HCT116 (cell line): ENCODE measurements at regions not wholly inside any gene's neighbourhood (a gene's known extent, or its start where the extent isn't known, plus 50 kb on each side); places are given as distances from the start of the nearest gene placed in this dataset.

Source experiments
- ATAC-seq: fragments of 200-7000 bp; cut with Tn5 transposase; 2 replicates; pipeline ENCODE4 v1.9.1; 2020; ENCODE audit warnings: mild to moderate bottlenecking, moderate library complexity
- BruUV-seq: library from RNA; stranded (reverse); fragments of 400-500 nt; replicated peaks from 2 replicates; lab custom pipeline; 2021; lab: Mats Ljungman, UMichigan
- CTCF ChIA-PET: fragments of 300-600 bp; sonication (Branson Sonifier 250); formaldehyde crosslinking; loops from one replicate; lab custom pipeline; 2021; ENCODE audit warnings: antibody characterized with exemption; lab: Charles Lee
- POLR2A ChIA-PET: fragments of 300-600, 350-600 bp; sonication (Branson Sonifier 250); formaldehyde crosslinking; loops from one replicate; lab custom pipeline; 2021; ENCODE audit warnings: antibody characterized with exemption; lab: Charles Lee
- RAD21 ChIA-PET, 2 experiments: fragments of 300-600 bp; sonication (Branson Sonifier 250); formaldehyde crosslinking; loops; one replicate each; lab custom pipeline; 2023; ENCODE audit warnings: low total read pairs in 2 of 2; ENCODE audit not compliant: uncharacterized antibody in 2 of 2, unreplicated experiment in 2 of 2, low non-redundant PET in 1 of 2; lab: Charles Lee
- DNase-seq: peaks from one replicate; pipeline ENCODE4 v3.0.0-alpha.2; 2010; ENCODE audit warnings: low read depth, low spot score
- H2AFZ ChIP-seq: fragments of 200-600 bp; shearing (Covaris generic), sonication (generic); 2 replicates; pipeline ENCODE4 v1.6.1; 2017; ENCODE audit warnings: low read depth, mixed run types, mixed read lengths, antibody characterized with exemption, low read length; ENCODE audit not compliant: poor library complexity, severe bottlenecking
- H3K27ac ChIP-seq: 2 replicates; pipeline ENCODE4 v1.5.1; 2012; ENCODE audit warnings: low read depth, low read length
- H3K27me3 ChIP-seq: fragments of 200-600 bp; sonication (generic); 2 replicates; pipeline ENCODE4 v1.6.1; 2016; ENCODE audit warnings: mixed run types, low read length, mixed read lengths; ENCODE audit not compliant: insufficient read depth
- H3K36me3 ChIP-seq, 2 experiments: fragments of 200-500 bp in 1 of 2; fragments of 200-600 bp in 1 of 2; sonication (Bioruptor generic) in 1 of 2; sonication (generic) in 1 of 2; 2 replicates each; pipeline versions ENCODE4 v1.5.1 to v1.6.1; 2014 to 2016; ENCODE audit warnings: low read length in 2 of 2, inconsistent platforms in 1 of 2, mixed read lengths in 1 of 2, mixed run types in 1 of 2; ENCODE audit not compliant: insufficient read depth in 2 of 2, control insufficient read depth in 1 of 2
- H3K4me1 ChIP-seq, 2 experiments: fragments of 200-600 bp in 1 of 2; sonication (generic) in 1 of 2; 2 replicates each; pipeline versions ENCODE4 v1.5.1 to v1.6.1; 2012 to 2017; ENCODE audit warnings: low read length in 2 of 2, inconsistent platforms in 1 of 2, mild to moderate bottlenecking in 1 of 2, mixed read lengths in 1 of 2, mixed run types in 1 of 2, moderate library complexity in 1 of 2; ENCODE audit not compliant: insufficient read depth in 2 of 2, control insufficient read depth in 1 of 2
- H3K4me2 ChIP-seq: fragments of 200-600 bp; sonication (generic); 2 replicates; pipeline ENCODE4 v1.6.1; 2017; ENCODE audit warnings: mixed run types, low read length, mixed read lengths
- H3K4me3 ChIP-seq, 2 experiments: fragments of 200-600 bp in 1 of 2; sonication (generic) in 1 of 2; replicated peaks in 1 of 2; 2 replicates each; pipeline ENCODE4 v1.5.1; 2011 to 2016; ENCODE audit warnings: low read length in 2 of 2, control low read depth in 1 of 2, low read depth in 1 of 2, mild to moderate bottlenecking in 1 of 2, mixed read lengths in 1 of 2, mixed run types in 1 of 2
- H3K79me2 ChIP-seq: fragments of 200-600 bp; sonication (generic); 2 replicates; pipeline ENCODE4 v1.6.1; 2017; ENCODE audit warnings: mild to moderate bottlenecking, mixed run types, low read length, moderate library complexity, mixed read lengths; ENCODE audit not compliant: insufficient read depth
- H3K9ac ChIP-seq: fragments of 200-600 bp; sonication (generic); 2 replicates; pipeline ENCODE4 v1.6.1; 2016; ENCODE audit warnings: low read length, mixed read lengths
- H3K9me2 ChIP-seq: fragments of 200-600 bp; sonication (generic), shearing (Covaris generic); 2 replicates; pipeline ENCODE4 v1.6.1; 2017; ENCODE audit warnings: mixed run types, mild to moderate bottlenecking, moderate library complexity; ENCODE audit not compliant: insufficient read depth
- H3K9me3 ChIP-seq, 2 experiments: fragments of 200-500 bp in 1 of 2; fragments of 200-600 bp in 1 of 2; sonication (Bioruptor generic) in 1 of 2; sonication (generic) in 1 of 2; 2 replicates each; pipeline ENCODE4 v1.6.1; 2014 to 2017; ENCODE audit warnings: low read length in 2 of 2, mixed read lengths in 2 of 2, inconsistent platforms in 1 of 2, low read depth in 1 of 2, mild to moderate bottlenecking in 1 of 2, mixed run types in 1 of 2, moderate library complexity in 1 of 2; ENCODE audit not compliant: control insufficient read depth in 1 of 2, insufficient read depth in 1 of 2
- H4K20me1 ChIP-seq: fragments of 200-600 bp; sonication (generic), shearing (Covaris generic); 2 replicates; pipeline ENCODE4 v1.6.1; 2017; ENCODE audit warnings: mixed run types, mild to moderate bottlenecking, moderate library complexity; ENCODE audit not compliant: insufficient read depth
- CBX3 ChIP-seq: IDR thresholded peaks from 2 replicates; pipeline ENCODE4 v1.6.1; 2012; ENCODE audit warnings: low read depth
- EGR1 ChIP-seq: IDR thresholded peaks from 2 replicates; pipeline ENCODE4 v1.6.1; 2012; ENCODE audit warnings: low read depth
- ELF1 ChIP-seq: IDR thresholded peaks from 2 replicates; pipeline ENCODE4 v1.6.1; 2012; ENCODE audit warnings: low read depth, borderline replicate concordance
- EZH2 ChIP-seq: fragments of 200-600 bp; sonication (generic); IDR thresholded peaks from 2 replicates; pipeline ENCODE4 v1.6.1; 2017; ENCODE audit warnings: antibody characterized with exemption, mixed run types
- EZH2phosphoT487 ChIP-seq: fragments of 200-600 bp; IDR thresholded peaks from 2 replicates; pipeline ENCODE4 v1.6.1; 2018; ENCODE audit warnings: antibody characterized with exemption, borderline replicate concordance
- JUND ChIP-seq: IDR thresholded peaks from 2 replicates; pipeline ENCODE4 v1.6.1; 2012
- POLR2A ChIP-seq: IDR thresholded peaks from 2 replicates; pipeline ENCODE4 v1.7.0; 2011; ENCODE audit warnings: borderline replicate concordance; ENCODE audit not compliant: insufficient read depth, insufficient read length; ENCODE audit errors: extremely low read depth
- POLR2AphosphoS5 ChIP-seq: IDR thresholded peaks from 2 replicates; pipeline ENCODE4 v1.6.1; 2011; ENCODE audit warnings: mild to moderate bottlenecking, low read depth, low read length, moderate library complexity
- RAD21 ChIP-seq: IDR thresholded peaks from 2 replicates; pipeline ENCODE4 v1.6.1; 2012; ENCODE audit warnings: low read depth, mild to moderate bottlenecking
- SIN3A ChIP-seq: IDR thresholded peaks from 2 replicates; pipeline ENCODE4 v1.6.1; 2012; ENCODE audit warnings: low read depth
- SRF ChIP-seq: IDR thresholded peaks from 2 replicates; pipeline ENCODE4 v1.6.1; 2012; ENCODE audit warnings: low read depth
- YY1 ChIP-seq: IDR thresholded peaks from 2 replicates; pipeline ENCODE4 v1.6.1; 2011; ENCODE audit warnings: low read length, low read depth, moderate library complexity, mild to moderate bottlenecking; ENCODE audit not compliant: insufficient replicate concordance; ENCODE audit errors: extremely low read depth
- ZFX ChIP-seq: fragments of 450-650 bp; IDR thresholded peaks from 2 replicates; pipeline ENCODE4 v1.6.1; 2017
- ZNF274 ChIP-seq: fragments of 200-500 bp; sonication (Bioruptor generic); IDR thresholded peaks from 2 replicates; pipeline ENCODE4 v1.6.1; 2014; ENCODE audit warnings: mild to moderate bottlenecking, low read depth, low read length, inconsistent platforms
- intact Hi-C: fragments of 100-400 bp; cut with micrococcal nuclease; formaldehyde crosslinking; loops from 2 replicates; pipeline ENCODE4 v1.10.0; 2022
- TF ChIP-seq, protein P1 (sequence below): IDR thresholded peaks from 2 replicates; pipeline ENCODE4 v1.6.1; 2012
- TF ChIP-seq, protein P2 (sequence below): IDR thresholded peaks from 2 replicates; pipeline ENCODE4 v1.6.1; 2012
- TF ChIP-seq, protein P3 (sequence below), 3 experiments: fragments of 200-600 bp in 1 of 3; sonication (generic) in 1 of 3; IDR thresholded peaks in 2 of 3; conservative IDR thresholded peaks in 1 of 3; 2 replicates each; pipeline ENCODE4 v1.5.1; 2012 to 2017; ENCODE audit warnings: low read depth in 2 of 3, low read length in 2 of 3, antibody characterized with exemption in 1 of 3, borderline replicate concordance in 1 of 3, control low read depth in 1 of 3, mild to moderate bottlenecking in 1 of 3, mixed read lengths in 1 of 3, mixed run types in 1 of 3, moderate library complexity in 1 of 3; ENCODE audit not compliant: insufficient read depth in 1 of 3
- TF ChIP-seq, protein P4 (sequence below): IDR thresholded peaks from 2 replicates; pipeline ENCODE4 v1.6.1; 2012; ENCODE audit warnings: low read depth

DNA sequence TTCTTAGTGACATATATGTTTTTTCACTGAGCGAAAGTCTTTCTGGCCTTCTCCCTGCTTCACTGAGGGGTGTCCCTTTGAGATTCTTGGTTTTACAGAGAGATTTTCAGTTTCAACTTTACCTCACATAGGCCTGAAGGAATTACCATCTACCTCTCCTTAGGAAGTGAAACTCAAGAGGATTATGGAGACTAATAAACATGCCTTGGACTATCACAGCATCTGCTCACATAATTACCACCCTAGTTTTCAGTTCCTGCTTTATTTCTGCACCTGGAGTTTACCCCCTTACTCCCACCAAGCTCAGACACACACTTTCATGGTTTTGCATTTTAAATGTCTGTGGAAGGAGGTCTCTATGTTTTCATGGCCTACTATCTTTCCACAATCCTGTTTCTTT lies 118.3 kb upstream of the SCAF11 start:
- Histone ChIP-seq H2AFZ (no peak overlapping the region), H3K79me2 (no peaks in the 10 kb centered on the region), H3K4me1 (no peaks in the 10 kb centered on the region), H3K9ac (no peak overlapping the region), H4K20me1 (no peaks in the 10 kb centered on the region)
- POLR2A ChIA-PET, result no interaction called here
- BruUV-seq, result no TSS peak
- no peak for DNase-seq
- TF ChIP-seq, protein P1, sequence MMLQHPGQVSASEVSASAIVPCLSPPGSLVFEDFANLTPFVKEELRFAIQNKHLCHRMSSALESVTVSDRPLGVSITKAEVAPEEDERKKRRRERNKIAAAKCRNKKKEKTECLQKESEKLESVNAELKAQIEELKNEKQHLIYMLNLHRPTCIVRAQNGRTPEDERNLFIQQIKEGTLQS, result no peak
- TF ChIP-seq ZNF274 (no peak), SRF (no peak), EZH2phosphoT487 (no peak), CBX3 (no peak), POLR2A (no peak), ZFX (no peak), EGR1 (no peak), RAD21 (no peak), SIN3A (no peak), EZH2 (no peak), POLR2AphosphoS5 (no peak), ELF1 (no peak), JUND (no peak), YY1 (no peak)
- TF ChIP-seq, protein P2, sequence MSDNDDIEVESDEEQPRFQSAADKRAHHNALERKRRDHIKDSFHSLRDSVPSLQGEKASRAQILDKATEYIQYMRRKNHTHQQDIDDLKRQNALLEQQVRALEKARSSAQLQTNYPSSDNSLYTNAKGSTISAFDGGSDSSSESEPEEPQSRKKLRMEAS, result no peak
- TF ChIP-seq, protein P3, sequence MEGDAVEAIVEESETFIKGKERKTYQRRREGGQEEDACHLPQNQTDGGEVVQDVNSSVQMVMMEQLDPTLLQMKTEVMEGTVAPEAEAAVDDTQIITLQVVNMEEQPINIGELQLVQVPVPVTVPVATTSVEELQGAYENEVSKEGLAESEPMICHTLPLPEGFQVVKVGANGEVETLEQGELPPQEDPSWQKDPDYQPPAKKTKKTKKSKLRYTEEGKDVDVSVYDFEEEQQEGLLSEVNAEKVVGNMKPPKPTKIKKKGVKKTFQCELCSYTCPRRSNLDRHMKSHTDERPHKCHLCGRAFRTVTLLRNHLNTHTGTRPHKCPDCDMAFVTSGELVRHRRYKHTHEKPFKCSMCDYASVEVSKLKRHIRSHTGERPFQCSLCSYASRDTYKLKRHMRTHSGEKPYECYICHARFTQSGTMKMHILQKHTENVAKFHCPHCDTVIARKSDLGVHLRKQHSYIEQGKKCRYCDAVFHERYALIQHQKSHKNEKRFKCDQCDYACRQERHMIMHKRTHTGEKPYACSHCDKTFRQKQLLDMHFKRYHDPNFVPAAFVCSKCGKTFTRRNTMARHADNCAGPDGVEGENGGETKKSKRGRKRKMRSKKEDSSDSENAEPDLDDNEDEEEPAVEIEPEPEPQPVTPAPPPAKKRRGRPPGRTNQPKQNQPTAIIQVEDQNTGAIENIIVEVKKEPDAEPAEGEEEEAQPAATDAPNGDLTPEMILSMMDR (IDR thresholded peaks at IDR 0.05 in 2 of 3, conservative IDR thresholded peaks at IDR 0.05 in 1 of 3; ENCODE audit: borderline replicate concordance in 1 of 3, insufficient read depth in 1 of 3, low read depth in 2 of 3, low read length in 2 of 3), result no peak
- TF ChIP-seq, protein P4, sequence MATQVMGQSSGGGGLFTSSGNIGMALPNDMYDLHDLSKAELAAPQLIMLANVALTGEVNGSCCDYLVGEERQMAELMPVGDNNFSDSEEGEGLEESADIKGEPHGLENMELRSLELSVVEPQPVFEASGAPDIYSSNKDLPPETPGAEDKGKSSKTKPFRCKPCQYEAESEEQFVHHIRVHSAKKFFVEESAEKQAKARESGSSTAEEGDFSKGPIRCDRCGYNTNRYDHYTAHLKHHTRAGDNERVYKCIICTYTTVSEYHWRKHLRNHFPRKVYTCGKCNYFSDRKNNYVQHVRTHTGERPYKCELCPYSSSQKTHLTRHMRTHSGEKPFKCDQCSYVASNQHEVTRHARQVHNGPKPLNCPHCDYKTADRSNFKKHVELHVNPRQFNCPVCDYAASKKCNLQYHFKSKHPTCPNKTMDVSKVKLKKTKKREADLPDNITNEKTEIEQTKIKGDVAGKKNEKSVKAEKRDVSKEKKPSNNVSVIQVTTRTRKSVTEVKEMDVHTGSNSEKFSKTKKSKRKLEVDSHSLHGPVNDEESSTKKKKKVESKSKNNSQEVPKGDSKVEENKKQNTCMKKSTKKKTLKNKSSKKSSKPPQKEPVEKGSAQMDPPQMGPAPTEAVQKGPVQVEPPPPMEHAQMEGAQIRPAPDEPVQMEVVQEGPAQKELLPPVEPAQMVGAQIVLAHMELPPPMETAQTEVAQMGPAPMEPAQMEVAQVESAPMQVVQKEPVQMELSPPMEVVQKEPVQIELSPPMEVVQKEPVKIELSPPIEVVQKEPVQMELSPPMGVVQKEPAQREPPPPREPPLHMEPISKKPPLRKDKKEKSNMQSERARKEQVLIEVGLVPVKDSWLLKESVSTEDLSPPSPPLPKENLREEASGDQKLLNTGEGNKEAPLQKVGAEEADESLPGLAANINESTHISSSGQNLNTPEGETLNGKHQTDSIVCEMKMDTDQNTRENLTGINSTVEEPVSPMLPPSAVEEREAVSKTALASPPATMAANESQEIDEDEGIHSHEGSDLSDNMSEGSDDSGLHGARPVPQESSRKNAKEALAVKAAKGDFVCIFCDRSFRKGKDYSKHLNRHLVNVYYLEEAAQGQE, result no peak
- TF ChIP-seq, all 23 proteins: peak for 0
- ATAC-seq, result no peak
- intact Hi-C loops, result no loop called here
- ChIA-PET RAD21 (no interaction called here), CTCF (no interaction called here)
- peaks cover 0 to 4% of the 10 kb centered on the region in 2 experiments; a peak in 2 of 4 replicates for H3K9me3 ChIP-seq
- no peaks in the 10 kb centered on the region for H3K27me3 ChIP-seq
- H3K36me3 ChIP-seq, result no peaks in the 10 kb centered on the region
- no peak overlapping the region for H3K4me3 ChIP-seq
- H3K4me2 ChIP-seq, result no peak overlapping the region
- H3K9me2 ChIP-seq, result no peaks in the 10 kb centered on the region
- H3K27ac ChIP-seq, result no peak overlapping the region
